ENCODE measurements at regions not wholly inside any gene's neighbourhood (a gene's known extent, or its start where the extent isn't known, plus 50 kb on each side); places are given as distances from the start of the nearest gene placed in this dataset.

GRCh38 chr10:110392868-110393740 is 88.4 kb upstream of the SMNDC1 start:
- Histone ChIP-seq H3K27ac (ENCODE audit: low read length) (no peak overlapping the region), H4K20me1 (ENCODE audit: insufficient read depth) (no peaks in the 10 kb centered on the region), H2AFZ (ENCODE audit: low read depth, low read length) (no peak overlapping the region), H3K4me3 (ENCODE audit: low read length) (no peak overlapping the region), H3K27me3 (ENCODE audit: insufficient read depth, low read depth, low read length) (no peaks in the 10 kb centered on the region), H3K9ac (ENCODE audit: low read length) (no peak overlapping the region), H3K79me2 (replicated peaks; ENCODE audit: insufficient read depth, low read length) (no peaks in the 10 kb centered on the region), H3K4me2 (ENCODE audit: low read length) (no peak overlapping the region), H3K9me2 (ENCODE audit: insufficient read depth, low read length) (no peaks in the 10 kb centered on the region), H3K36me3 (ENCODE audit: insufficient read depth, low read length) (no peaks in the 10 kb centered on the region), H3K9me3 (ENCODE audit: low read length) (no peaks in the 10 kb centered on the region), H3F3A (ENCODE audit: insufficient read depth, low read length, poor library complexity, severe bottlenecking) (no peaks in the 10 kb centered on the region)
- no peak for TF ChIP-seq MXI1 (conservative IDR thresholded peaks at IDR 0.05; ENCODE audit: poor library complexity, severe bottlenecking)
- TF ChIP-seq POLR2AphosphoS5 (IDR thresholded peaks at IDR 0.05) = no peak
- no peak for TF ChIP-seq SMC3 (conservative IDR thresholded peaks at IDR 0.05; ENCODE audit: poor library complexity)
- TF ChIP-seq EZH2 (IDR thresholded peaks at IDR 0.05; ENCODE audit: borderline replicate concordance, insufficient read depth, low read length, poor library complexity, severe bottlenecking) = no peak
- no peak for TF ChIP-seq CTCF (IDR thresholded peaks at IDR 0.05; ENCODE audit: poor library complexity, severe bottlenecking)
- TF ChIP-seq RAD21 (conservative IDR thresholded peaks at IDR 0.05) = no peak
- no peak for TF ChIP-seq EP300 (conservative IDR thresholded peaks at IDR 0.05; ENCODE audit: poor library complexity, severe bottlenecking)
- no peak for TF ChIP-seq TAF1 (IDR thresholded peaks at IDR 0.05; ENCODE audit: low read depth)
- TF ChIP-seq, protein P1, sequence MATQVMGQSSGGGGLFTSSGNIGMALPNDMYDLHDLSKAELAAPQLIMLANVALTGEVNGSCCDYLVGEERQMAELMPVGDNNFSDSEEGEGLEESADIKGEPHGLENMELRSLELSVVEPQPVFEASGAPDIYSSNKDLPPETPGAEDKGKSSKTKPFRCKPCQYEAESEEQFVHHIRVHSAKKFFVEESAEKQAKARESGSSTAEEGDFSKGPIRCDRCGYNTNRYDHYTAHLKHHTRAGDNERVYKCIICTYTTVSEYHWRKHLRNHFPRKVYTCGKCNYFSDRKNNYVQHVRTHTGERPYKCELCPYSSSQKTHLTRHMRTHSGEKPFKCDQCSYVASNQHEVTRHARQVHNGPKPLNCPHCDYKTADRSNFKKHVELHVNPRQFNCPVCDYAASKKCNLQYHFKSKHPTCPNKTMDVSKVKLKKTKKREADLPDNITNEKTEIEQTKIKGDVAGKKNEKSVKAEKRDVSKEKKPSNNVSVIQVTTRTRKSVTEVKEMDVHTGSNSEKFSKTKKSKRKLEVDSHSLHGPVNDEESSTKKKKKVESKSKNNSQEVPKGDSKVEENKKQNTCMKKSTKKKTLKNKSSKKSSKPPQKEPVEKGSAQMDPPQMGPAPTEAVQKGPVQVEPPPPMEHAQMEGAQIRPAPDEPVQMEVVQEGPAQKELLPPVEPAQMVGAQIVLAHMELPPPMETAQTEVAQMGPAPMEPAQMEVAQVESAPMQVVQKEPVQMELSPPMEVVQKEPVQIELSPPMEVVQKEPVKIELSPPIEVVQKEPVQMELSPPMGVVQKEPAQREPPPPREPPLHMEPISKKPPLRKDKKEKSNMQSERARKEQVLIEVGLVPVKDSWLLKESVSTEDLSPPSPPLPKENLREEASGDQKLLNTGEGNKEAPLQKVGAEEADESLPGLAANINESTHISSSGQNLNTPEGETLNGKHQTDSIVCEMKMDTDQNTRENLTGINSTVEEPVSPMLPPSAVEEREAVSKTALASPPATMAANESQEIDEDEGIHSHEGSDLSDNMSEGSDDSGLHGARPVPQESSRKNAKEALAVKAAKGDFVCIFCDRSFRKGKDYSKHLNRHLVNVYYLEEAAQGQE (IDR thresholded peaks at IDR 0.05; ENCODE audit: borderline replicate concordance) = no peak

DNA sequence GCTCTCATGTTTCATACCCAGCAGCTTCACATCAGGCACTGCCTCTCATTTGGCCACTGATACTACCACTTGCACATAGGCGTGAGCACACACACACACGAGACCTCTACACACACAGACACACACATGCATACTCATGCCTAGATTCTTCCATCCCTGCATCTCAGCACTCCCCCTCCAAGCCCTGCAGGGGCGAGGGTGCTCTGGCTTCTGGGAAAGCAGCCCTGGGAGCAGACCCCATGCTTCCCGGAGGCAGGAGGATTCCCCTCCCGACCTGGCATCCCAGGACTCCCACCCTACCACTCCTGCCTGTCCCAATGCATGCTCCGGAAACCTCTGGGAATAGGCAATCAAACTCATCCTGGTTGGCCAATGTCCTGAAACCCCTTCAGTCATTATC is 89.1 kb upstream of the SMNDC1 start:
- Histone ChIP-seq H3K79me2 (replicated peaks; ENCODE audit: insufficient read depth, low read length) (no peaks in the 10 kb centered on the region), H3F3A (ENCODE audit: insufficient read depth, low read length, poor library complexity, severe bottlenecking) (no peaks in the 10 kb centered on the region), H3K9me2 (ENCODE audit: insufficient read depth, low read length) (no peaks in the 10 kb centered on the region), H3K4me3 (ENCODE audit: low read length) (no peak overlapping the region), H3K9ac (ENCODE audit: low read length) (no peak overlapping the region), H3K27me3 (ENCODE audit: insufficient read depth, low read depth, low read length) (no peaks in the 10 kb centered on the region), H2AFZ (ENCODE audit: low read depth, low read length) (no peak overlapping the region), H3K36me3 (ENCODE audit: insufficient read depth, low read length) (no peaks in the 10 kb centered on the region), H4K20me1 (ENCODE audit: insufficient read depth) (no peaks in the 10 kb centered on the region), H3K4me2 (ENCODE audit: low read length) (no peak overlapping the region), H3K27ac (ENCODE audit: low read length) (no peak overlapping the region), H3K9me3 (ENCODE audit: low read length) (no peaks in the 10 kb centered on the region)
- no peak for TF ChIP-seq POLR2AphosphoS5 (IDR thresholded peaks at IDR 0.05)
- no peak for TF ChIP-seq EP300 (conservative IDR thresholded peaks at IDR 0.05; ENCODE audit: poor library complexity, severe bottlenecking)
- no peak for TF ChIP-seq CTCF (IDR thresholded peaks at IDR 0.05; ENCODE audit: poor library complexity, severe bottlenecking)
- no peak for TF ChIP-seq TAF1 (IDR thresholded peaks at IDR 0.05; ENCODE audit: low read depth)
- no peak for TF ChIP-seq MXI1 (conservative IDR thresholded peaks at IDR 0.05; ENCODE audit: poor library complexity, severe bottlenecking)
- TF ChIP-seq EZH2 (IDR thresholded peaks at IDR 0.05; ENCODE audit: borderline replicate concordance, insufficient read depth, low read length, poor library complexity, severe bottlenecking) = no peak
- TF ChIP-seq SMC3 (conservative IDR thresholded peaks at IDR 0.05; ENCODE audit: poor library complexity) = no peak
- TF ChIP-seq RAD21 (conservative IDR thresholded peaks at IDR 0.05) = no peak
- TF ChIP-seq, protein P1 (IDR thresholded peaks at IDR 0.05; ENCODE audit: borderline replicate concordance) = no peak

Data from neural cell (in vitro differentiated cells).